GM11168 (cell line): ENCODE measurements at regions not wholly inside any gene's neighbourhood (a gene's known extent, or its start where the extent isn't known, plus 50 kb on each side); places are given as distances from the start of the nearest gene placed in this dataset.

ENCODE experiments used
- in situ Hi-C: fragments of 300-500 bp; cut with MboI; formaldehyde crosslinking; loops from one replicate; pipeline ENCODE4 v1.12.0; 2022; ENCODE audit warnings: low sequenced_read_pairs; ENCODE audit not compliant: unreplicated experiment

GRCh38 chr21:15932726-15933125, 202.9 kb downstream of the USP25 start:
- in situ Hi-C loops, result no loop called here

DNA sequence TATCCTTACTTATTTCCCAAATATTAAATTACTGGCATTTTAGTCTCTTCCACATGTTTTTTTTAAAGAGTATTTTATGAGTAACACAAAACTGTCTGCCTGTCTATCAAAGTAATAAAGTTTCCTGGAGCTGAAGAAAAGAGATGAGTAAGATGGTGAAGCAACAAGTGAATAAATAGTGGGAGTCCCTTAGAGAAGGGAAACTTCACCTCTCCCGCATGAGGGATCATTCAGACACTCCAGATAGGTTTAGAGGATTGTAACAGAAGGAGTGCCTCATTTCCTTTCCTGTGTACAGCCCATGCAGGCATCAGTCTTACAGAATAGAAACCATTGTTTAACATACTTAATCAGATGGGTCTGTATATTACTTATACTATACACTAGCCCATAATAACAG, 205.7 kb downstream of the USP25 start:
- in situ Hi-C loops, result no loop called here

DNA sequence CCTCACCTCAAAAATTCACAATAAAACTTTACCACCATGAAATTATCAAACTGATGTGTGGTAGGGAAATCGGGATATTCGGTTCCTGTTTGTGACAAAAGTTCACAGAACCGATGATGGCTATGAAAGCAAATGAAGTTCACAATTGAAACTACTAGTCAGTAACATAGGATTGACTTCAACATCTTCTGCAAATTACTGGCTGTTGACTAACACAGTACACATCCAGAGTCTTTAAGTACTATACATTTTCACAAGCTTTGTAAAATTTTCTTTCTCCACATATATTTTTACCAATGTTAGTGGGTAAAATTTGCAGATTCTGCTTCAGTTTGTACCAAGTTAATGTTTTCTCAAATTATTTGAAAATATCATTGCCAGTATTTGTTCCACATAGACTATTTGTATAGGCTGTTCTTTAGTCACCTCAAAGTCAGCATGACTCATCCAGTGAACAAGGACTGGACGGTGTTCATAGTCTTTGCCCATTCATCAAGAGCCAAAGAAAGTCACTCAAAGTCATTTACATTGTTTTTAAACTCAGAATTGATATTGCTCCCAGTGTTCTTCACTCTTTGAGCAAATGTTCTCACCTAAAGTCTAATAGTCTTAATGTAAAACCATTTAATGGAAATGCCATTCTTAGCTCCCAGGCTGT, 213.4 kb downstream of the USP25 start:
- in situ Hi-C loops, result no loop called here

GRCh38 chr21:15947677-15948076, 217.9 kb downstream of the USP25 start:
- in situ Hi-C loops, result no loop called here

DNA sequence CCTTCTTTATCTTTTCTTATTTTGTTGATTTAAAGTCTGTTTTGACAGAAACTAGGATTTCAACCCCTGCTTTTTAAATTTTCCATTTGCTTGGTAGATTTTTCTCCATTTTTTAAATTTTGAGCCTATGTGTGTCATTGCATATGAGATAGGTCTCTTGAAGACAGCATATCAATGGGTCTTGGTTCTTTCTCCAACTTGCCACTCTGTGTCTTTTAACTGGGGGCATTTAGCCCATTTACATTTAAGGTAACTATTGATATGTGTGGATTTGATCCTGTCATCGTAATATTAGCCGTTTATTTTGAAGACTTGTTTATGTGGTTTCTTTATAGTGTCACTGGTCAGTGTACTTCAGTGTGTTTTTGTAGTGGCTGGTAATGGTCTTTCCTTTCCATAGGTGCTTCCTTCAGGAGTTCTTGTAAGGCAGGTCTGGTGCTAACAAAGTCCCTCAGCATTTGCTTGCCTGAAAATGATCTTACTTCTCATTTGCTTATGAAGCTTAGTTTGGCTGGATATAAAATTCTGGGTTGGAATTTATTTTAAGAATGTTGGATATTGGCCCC, 223.9 kb downstream of the USP25 start:
- in situ Hi-C loops, result no loop called here

DNA sequence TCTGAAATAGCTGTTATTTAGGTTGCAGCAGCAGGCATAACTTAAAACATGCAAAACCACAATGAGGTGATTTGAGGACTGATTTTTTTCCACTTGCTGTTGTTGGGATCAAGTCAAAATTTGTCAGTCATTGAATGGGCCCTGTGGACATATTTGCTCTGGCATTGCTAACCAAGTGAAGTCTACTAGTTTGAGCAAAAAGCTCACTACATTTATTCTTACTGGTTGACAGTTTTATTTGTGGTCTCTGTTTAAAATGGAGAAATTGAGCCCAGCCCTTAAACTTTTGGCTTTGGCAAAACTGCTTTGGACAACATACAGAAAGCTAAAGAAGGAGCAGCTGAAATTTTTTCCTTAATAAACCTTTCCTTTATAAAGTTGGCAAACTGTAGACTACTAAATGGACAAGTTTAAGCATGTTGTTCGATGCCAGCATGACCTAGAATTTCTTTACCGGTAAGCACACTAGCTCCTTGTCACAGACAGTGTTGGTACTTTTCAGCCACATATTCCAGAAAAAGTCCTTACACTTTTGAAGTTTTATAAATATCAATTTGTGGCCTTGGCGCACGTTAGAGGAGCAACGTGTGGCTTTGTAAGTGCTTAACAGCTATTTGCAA, 234.6 kb downstream of the USP25 start:
- in situ Hi-C loops, result no loop called here

GRCh38 chr21:15966231-15966630, 236.4 kb downstream of the USP25 start:
- in situ Hi-C loops, result no loop called here

- in situ Hi-C loops, result no loop called here
Observed at GRCh38 chr21:15966651-15967050, 236.9 kb downstream of the USP25 start.

DNA sequence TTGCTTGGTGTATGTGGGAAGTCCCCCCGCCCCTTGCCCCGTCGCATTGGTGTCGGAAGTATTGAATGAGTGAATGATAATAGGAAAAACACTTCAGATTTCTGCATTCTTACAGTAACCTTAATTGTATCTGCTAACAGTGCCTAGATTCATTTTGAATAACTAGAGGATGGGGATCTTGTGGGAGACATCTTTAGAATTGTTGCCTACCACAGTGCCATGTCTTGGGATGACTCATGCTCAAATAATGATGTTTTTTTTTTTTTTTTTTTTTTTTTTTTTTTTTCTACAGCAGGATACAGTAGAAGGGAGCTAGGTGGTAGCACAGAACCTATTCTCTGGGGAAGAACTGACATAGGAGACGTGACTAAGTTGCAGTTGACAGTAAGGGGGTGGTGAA, 237.9 kb downstream of the USP25 start:
- in situ Hi-C loops, result no loop called here

GRCh38 chr21:15968776-15969310, 239.1 kb downstream of the USP25 start:
- in situ Hi-C loops, result no loop called here

GRCh38 chr21:15976807-15977206, 247.0 kb downstream of the USP25 start:
- in situ Hi-C loops, result loop anchor here (10.0 kb wide), 1 partner anchor 1542 kb away; no protein-coding TSS in a partner anchor

- in situ Hi-C loops, result loop anchor here (10.0 kb wide), 1 partner anchor 1543 kb away; no protein-coding TSS in a partner anchor
Observed at GRCh38 chr21:15978215-15978738, 248.5 kb downstream of the USP25 start.

DNA sequence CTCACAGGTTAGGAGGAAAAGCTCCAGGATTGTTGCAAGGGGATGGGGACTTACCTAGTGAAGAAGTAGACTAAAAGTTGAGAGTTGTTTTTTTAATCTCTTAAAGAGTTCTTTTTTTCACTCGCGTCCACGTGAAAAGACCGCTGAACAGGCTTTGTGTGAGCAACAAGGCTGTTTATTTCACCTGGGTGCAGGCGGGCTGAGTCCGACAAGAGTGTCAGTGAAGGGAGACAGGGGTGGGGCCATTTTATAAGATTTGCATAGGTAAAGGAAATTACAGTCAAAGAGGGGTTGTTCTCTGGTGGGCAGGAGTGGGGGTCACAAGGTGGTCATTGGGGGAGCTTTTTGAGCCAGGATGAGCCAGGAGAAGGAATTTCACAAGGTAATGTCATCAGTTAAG, 249.7 kb downstream of the USP25 start:
- in situ Hi-C loops, result loop anchor here (10.0 kb wide), 1 partner anchor 1545 kb away; no protein-coding TSS in a partner anchor

- in situ Hi-C loops, result no loop called here
Observed at GRCh38 chr21:15986277-15986676, 256.5 kb downstream of the USP25 start.

DNA sequence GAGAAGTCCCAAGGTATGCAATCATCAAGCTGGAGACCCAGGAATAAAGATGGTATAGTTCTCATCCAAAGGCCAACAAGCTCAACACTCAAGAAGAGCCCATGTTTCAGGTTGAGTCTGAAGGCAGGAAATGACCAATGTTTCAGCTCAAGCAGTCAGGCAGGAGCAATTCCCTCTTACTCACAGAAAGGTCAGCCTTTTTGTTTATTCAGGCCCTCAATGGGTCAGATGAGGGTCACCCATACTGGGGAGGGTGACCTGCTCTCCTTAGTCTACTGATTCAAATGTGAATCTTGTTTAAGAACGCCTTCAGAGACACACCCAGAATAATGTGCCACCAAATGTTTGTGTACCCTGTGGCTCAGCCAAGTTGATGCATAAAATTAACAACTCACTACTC, 262.4 kb downstream of the USP25 start:
- in situ Hi-C loops, result no loop called here

DNA sequence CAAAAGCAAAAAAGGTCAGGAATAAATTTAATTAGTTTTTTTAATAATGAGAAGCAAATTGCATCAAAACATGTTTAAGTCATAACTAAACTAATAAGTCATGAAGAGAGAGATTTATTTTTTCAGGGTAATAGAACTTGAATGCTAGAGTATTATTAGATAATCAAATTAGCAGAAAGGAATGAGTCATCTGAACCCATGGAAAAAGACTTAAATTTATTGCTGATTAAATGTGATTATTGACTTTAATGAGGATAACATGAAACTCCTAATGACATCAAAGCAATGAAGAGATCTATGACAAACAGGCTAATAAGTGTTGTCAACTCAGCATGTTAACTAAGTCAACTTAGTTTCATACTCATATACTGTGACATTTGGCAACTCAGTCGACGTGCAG, 264.2 kb downstream of the USP25 start:
- in situ Hi-C loops, result no loop called here

DNA sequence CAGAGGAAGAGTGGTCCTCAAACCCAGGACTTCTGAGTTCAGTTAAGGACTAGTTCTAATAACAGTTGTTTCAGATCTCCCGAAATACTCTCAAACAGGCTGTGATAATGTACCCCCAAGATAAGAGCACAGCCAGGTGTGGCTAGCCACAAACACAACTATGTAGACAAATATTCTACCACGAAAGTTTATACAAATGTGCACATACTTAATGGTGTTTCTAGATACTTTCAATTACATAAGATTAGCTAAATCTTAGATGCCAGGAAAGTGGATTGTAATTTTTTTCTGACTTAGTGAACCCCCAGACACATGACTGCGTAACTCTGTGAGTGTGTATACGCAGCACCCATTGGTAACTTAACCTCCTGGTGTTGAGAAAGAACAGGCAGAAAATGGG, 270.0 kb downstream of the USP25 start:
- in situ Hi-C loops, result no loop called here

DNA sequence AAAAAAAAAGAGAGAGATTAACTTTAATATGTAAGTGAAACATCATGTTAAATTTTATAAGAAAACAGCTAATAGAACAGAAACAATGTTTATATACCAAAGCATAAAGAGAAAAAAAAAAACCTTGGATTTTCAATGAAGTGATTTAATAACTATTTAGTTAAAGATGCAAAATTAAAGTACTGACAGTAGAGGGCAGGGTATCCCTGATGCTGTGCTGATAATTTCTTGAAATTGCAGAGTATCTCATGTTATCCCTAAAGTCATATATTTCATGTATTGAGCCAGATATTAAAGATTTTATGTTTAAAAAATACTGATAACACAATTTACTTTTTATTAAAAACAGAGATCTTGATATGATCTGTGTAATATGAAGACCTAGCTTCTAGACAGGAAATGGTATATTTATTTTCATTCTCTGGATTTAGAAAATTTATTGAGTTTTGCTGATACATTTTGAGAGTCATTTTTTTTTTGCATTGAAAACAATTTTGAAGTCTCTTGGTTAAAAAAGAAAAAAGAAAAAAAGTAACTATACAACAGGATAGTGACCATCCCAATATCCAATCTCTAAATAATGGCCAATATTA, 273.2 kb downstream of the USP25 start:
- in situ Hi-C loops, result no loop called here

DNA sequence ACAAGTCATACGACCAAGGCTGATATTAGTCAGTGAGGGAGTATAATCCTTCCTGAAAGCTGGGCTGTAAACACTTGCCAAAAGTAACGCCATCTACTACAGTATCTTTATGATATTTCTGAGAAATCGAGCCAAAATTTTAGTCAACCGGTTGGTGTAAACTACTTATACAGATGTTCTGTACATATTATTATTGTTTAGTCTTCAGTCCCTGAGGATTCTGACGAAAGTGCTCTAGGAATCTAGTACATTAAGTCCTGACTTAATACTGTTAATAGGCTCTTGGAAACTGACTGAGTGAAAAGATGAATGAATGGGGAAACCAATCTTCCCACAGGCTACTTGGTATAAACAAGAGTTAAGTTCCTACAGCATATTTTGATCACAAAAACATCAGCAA, 274.3 kb downstream of the USP25 start:
- in situ Hi-C loops, result no loop called here

- in situ Hi-C loops, result no loop called here
Observed at GRCh38 chr21:16004523-16004922, 274.7 kb downstream of the USP25 start.

DNA sequence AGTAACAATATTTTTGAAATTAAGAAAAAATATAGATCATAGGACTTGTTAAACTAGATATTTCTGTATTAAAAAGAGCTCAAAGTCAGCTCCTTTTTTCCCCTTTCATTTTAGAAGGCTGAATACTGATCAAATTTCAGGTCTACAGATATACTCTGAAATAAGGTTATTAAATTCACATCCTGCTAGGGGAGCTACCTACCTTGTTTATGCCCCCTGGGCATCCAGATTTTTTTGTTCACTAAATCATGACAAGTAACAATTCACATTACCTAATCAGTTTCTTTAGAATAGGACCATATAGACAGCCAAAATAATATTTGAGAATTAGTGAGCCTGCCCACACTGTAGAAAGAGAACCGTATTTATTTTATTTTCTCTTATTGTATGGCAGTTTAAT, 276.2 kb downstream of the USP25 start:
- in situ Hi-C loops, result no loop called here
